ENCODE measurements at regions not wholly inside any gene's neighbourhood (a gene's known extent, or its start where the extent isn't known, plus 50 kb on each side); places are given as distances from the start of the nearest gene placed in this dataset.

- TF ChIP-seq CTCF (IDR thresholded peaks at IDR 0.05; ENCODE audit: low read depth, low read length, poor library complexity, severe bottlenecking) (no peak), EZH2phosphoT487 (IDR thresholded peaks at IDR 0.05; ENCODE audit: borderline replicate concordance, low read length) (no peak)
These were observed 735.1 kb upstream of the LCORL start for GRCh38 chr4:18756671-18757070.

All from DOHH2 (cell line).